Esophagus mucosa (tissue), 1 donor: ENCODE measurements at regions not wholly inside any gene's neighbourhood (a gene's known extent, or its start where the extent isn't known, plus 50 kb on each side); places are given as distances from the start of the nearest gene placed in this dataset.
"Not testable (repeated sequence)": the region's sequence is repeated elsewhere in the genome, so short reads cannot be mapped to it uniquely, and the experiment has no call there.

ENCODE experiments used
- ATAC-seq: fragments of 200-7000 bp; cut with Tn5 transposase; one replicate; pipeline ENCODE4 v1.9.1; 2020
- donor health status: DM: yes; HTN: yes; CAD: no.

DNA sequence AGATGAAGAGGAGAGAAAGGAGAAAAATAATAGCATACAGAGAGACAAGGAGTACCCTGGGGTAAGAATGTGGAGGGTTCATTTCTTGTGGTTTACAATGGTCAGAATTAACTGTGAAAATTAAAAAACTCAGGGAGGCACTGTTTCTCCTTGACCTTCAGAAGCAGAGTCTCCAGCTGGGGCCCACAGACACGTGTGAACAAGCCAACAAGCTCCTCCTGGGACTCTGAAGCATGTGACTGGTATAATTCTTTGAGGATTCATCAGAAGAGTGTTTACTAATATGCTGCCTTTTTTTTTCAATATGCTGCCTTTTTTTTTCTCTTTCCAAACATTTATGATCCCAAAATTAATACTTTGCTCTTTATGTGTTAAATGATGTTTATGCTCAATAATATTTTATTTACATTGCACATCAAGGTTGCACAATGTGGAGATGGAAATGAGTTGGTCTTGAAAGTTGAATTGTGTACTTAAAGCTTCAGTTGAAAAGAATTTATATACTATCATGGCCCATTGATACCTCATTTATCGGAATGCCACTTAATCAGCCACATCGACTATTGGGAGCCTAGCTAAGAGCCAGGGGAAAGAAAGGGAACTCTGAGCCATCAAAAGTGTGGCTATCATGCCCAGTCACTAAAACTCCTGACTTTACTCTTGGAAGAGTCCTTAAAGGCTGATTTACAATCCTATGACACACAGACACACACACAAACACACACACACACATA, 134.7 kb upstream of the RHOBTB1 start:
- no peak for ATAC-seq

DNA sequence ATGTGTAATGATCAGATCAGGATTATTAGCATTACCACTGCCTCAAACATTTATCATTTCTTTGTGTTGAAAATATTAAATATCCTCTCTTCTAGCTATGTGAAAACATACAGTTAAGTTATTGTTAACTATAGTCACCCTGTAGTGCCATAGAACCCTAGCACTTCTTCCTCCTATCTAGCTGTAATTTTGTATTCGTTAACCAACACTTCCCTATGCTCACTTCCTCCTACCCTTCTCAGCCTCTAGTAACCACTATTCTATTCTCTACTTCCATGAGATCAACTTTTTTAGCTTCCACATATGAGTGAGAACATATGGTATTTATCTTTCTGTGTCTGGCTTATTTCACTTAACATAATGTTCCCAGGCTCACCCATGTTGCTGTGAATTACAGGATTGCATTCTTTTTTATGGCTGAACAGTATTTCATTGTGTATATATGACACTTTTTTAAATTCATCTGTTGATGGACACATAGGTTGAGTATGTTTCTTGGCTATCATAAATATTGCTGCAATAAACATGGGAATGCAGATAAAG, 132.7 kb upstream of the RHOBTB1 start:
- ATAC-seq = no peak

DNA sequence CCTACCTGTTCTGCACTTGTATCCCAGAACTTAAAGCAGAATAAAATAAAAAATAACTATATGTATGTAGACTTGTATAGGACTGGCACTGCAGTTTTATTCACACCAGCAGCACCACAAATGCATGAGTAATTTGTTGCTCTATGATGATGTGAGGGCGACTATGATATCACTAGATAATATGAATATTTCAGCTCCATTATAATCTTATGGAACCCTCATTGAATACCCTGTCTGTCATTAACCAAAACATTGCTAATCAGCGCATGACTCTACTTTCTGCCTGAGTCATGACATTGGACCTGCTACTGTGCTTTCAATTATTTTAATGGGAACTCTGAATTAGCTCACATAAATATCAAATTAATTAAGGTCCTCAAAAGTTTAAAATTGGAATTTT, 129.4 kb upstream of the RHOBTB1 start:
- ATAC-seq = no peak

DNA sequence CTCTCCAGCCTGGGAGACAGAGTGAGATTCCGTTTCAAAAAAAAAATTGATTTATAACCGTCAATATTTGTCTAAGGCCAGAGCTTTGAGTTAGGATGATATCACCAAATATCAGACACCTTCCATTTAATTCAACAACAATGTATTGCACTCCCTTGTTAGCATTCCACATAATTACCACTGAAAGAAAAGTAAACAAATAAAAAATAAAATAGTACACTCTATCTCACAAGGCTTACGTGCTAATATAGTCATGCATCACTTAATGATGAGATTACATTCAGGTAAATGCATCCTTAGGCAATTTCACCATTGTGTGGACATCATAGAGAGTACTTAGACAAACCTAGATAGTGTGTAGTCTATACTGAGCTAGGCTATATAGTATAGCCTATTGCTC, 127.6 kb upstream of the RHOBTB1 start:
- ATAC-seq = no peak

DNA sequence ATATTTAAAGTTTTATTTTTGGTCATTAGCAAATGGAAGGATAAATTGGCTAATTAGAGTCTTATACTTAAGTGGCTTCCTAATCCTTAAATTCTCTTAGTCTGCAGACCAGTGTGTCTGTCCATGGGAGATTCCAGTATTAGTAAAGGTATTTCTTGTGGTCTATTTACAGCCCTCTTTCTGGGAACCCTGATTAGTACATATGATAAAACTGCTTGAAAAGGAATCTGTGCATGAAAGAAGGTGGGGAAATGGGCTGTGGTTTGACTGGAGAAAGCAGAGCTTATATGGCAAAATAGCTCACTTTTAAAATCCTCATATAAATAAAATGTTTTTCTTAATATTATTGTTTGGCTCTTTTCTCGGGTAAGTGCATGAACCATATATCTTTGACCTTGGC, 124.5 kb upstream of the RHOBTB1 start:
- ATAC-seq = no peak

GRCh38 chr10:61067671-61068336, 123.8 kb upstream of the RHOBTB1 start:
- no peak for ATAC-seq

DNA sequence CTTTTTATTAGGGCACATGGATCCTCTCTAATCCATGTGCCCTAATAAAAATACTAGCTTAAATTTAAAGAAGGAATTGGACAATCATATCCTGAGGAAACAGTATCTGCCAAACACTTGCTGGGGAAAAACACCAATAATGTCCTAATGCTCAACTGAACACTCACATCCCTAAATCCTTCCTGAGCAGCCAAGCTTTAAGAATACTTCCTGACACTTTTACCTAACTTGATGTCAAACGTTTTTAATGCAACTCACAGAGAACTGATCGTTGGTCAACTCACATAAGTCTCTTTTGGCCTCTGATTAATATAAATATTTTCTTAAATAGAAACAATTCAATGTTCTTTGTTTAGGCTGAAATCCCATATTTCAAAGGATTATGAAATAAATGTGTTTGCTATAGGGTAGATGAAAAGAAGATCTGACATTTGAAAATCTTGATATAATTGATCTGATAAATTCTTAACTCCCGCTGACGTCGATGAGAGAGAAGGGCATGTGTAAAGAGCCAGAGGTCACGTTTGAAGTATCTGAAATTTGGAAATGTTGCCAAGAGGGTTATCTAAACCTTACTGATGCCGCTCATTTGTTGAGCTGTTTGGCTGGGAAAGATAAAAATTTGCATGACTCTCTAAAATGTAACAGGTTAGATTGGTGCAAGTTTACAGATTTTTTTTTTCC, 122.8 kb upstream of the RHOBTB1 start:
- ATAC-seq = no peak

DNA sequence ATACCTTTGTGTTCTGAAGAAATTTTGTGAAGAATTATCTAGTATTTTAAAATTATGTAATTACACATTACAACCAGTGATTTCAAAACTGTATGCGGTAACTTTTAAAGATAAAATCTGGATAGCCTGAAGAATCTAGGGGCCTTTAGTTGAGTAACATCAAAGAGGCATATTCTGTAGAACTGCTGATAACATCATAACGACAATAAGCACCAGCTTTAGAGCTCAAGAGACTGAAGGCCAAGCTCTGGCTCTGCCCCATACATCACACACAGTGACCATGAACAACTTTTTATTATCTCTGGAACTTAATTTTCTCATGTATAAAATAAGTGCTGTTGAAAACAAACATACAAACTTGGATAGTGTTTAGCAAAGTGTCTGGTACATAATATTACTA, 121.1 kb upstream of the RHOBTB1 start:
- no peak for ATAC-seq

GRCh38 chr10:61064356-61064755, 120.4 kb upstream of the RHOBTB1 start:
- no peak for ATAC-seq

- ATAC-seq = no peak
Measured at GRCh38 chr10:61063901-61064300, 119.9 kb upstream of the RHOBTB1 start.

GRCh38 chr10:61063034-61063433, 119.0 kb upstream of the RHOBTB1 start:
- no peak for ATAC-seq

- no peak for ATAC-seq
Measured at GRCh38 chr10:61061923-61062504, 118.0 kb upstream of the RHOBTB1 start.

DNA sequence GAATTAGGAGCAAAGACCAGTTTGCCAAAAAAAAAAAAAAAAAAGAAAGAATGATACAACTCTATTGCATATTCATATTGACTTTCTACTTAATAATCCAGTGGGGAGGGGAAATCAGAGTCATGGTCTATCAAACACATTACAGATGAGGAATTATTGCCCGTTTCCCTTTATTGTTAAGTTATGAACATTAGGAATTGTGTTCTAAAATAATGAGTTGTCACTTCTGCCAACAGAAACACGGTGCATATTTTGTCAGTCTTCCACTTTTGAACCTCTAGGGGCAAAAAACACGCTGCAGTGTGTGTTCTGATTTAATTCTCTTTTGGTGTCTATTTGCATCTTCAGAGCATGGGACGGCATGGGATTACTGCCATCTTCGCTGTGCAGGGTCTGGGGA, 115.7 kb upstream of the RHOBTB1 start:
- no peak for ATAC-seq

- ATAC-seq = no peak
Measured at GRCh38 chr10:61052469-61053205, 108.7 kb upstream of the RHOBTB1 start.

- no peak for ATAC-seq
Measured at GRCh38 chr10:61051344-61051743, 107.4 kb upstream of the RHOBTB1 start.

GRCh38 chr10:61050120-61050745, 106.2 kb upstream of the RHOBTB1 start:
- ATAC-seq = no peak

- no peak for ATAC-seq
Measured at GRCh38 chr10:61049386-61049785, 105.4 kb upstream of the RHOBTB1 start.

DNA sequence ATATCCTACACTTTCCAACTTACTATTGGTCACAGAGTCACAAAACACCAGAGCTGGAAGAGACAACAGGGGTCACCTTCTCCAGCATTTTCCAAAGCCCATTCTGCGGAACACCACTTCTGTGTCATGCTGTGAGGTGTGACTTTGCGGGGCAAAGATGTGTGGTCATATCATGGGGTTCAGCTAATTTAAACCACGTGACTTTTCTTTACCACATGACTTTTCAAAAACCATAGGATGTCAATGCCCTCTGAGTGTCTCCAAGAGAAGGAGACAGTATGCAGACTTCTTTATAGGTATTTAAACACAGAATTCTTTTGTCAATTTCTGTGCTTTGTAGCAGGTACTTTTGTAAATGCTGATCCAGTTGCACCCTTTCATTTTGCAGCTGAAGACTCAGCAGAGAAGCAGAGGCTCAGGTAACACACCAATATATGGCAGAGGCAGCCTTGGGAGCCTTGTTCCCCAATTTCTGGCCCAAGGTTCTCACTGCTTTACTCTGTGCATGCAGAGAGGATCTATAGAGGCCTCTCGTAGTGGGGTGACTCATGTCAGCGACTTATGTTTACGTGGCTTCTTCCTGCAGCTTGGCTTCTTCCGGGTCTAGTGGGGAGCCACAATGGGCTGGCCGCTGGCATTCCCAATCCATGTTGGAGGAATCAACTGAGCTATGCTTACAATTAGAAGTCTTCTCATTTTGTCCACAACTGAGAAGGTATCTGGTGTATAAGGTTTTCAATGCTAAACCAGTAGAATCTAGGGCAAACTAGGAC, 104.0 kb upstream of the RHOBTB1 start:
- no peak for ATAC-seq

GRCh38 chr10:61047081-61047480, 103.1 kb upstream of the RHOBTB1 start:
- no peak for ATAC-seq

- ATAC-seq = not testable (repeated sequence)
Measured at GRCh38 chr10:61045480-61045879, 101.5 kb upstream of the RHOBTB1 start.

- no peak for ATAC-seq
Measured at GRCh38 chr10:61042533-61042932, 98.5 kb upstream of the RHOBTB1 start.
